Esophagus squamous epithelium (tissue), 4 donors: ENCODE measurements at regions not wholly inside any gene's neighbourhood (a gene's known extent, or its start where the extent isn't known, plus 50 kb on each side); places are given as distances from the start of the nearest gene placed in this dataset.

Experiments used
- POLR2A ChIP-seq, 4 donors: fragments of 450-650 bp; IDR thresholded peaks; one replicate each; pipeline ENCODE4 v1.6.1; 2017; ENCODE audit warnings: antibody characterized with exemption in 4 of 4, mild to moderate bottlenecking in 4 of 4, moderate library complexity in 3 of 4
- TF ChIP-seq, protein P1 (sequence below), 6 experiments: fragments of 450-650 bp in 4 of 6; fragments of 200-600 bp in 2 of 6; sonication (generic) in 2 of 6; IDR thresholded peaks; one replicate each; pipeline ENCODE4 v1.5.1; 2016 to 2019; ENCODE audit warnings: antibody characterized with exemption in 6 of 6, mild to moderate bottlenecking in 4 of 6, moderate library complexity in 4 of 6

- TF ChIP-seq, protein P1, sequence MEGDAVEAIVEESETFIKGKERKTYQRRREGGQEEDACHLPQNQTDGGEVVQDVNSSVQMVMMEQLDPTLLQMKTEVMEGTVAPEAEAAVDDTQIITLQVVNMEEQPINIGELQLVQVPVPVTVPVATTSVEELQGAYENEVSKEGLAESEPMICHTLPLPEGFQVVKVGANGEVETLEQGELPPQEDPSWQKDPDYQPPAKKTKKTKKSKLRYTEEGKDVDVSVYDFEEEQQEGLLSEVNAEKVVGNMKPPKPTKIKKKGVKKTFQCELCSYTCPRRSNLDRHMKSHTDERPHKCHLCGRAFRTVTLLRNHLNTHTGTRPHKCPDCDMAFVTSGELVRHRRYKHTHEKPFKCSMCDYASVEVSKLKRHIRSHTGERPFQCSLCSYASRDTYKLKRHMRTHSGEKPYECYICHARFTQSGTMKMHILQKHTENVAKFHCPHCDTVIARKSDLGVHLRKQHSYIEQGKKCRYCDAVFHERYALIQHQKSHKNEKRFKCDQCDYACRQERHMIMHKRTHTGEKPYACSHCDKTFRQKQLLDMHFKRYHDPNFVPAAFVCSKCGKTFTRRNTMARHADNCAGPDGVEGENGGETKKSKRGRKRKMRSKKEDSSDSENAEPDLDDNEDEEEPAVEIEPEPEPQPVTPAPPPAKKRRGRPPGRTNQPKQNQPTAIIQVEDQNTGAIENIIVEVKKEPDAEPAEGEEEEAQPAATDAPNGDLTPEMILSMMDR (IDR thresholded peaks at IDR 0.05), result no peak
- no peak for TF ChIP-seq POLR2A (IDR thresholded peaks at IDR 0.05)
Observed at GRCh38 chr3:22170370-22170769, 419.4 kb upstream of the ZNF385D start.
